22Rv1 (cell line): ENCODE measurements at regions not wholly inside any gene's neighbourhood (a gene's known extent, or its start where the extent isn't known, plus 50 kb on each side); places are given as distances from the start of the nearest gene placed in this dataset.

Source experiments
- ZFX ChIP-seq: fragments of 450-650 bp; IDR thresholded peaks from 2 replicates; pipeline ENCODE4 v1.6.1; 2017; ENCODE audit warnings: antibody characterized with exemption, borderline replicate concordance
- TF ChIP-seq, protein P1 (sequence below): fragments of 450-650 bp; IDR thresholded peaks from 2 replicates; pipeline ENCODE4 v1.5.1; 2017; ENCODE audit warnings: mild to moderate bottlenecking

DNA sequence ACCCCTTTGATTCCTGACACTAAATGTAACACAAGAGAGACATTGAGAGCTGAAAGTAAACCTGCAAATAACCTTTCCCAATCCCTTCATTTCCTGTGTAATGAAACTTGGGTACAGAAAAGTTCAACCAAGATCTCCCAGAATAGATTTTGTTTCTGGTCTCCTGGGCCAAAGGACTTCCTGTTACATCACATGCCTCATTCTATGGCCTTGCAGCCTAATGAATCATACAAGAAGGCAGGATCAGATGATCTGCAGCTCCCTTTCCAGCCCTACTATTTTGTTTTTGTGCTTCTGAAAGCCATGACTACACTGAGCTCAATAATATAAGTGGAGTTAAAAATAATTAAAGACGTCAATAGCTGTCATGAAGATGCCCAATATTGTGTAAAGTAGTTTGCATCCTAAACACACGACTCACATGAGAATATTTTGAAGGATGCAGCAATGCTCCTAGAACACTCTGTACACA is 73.4 kb upstream of the NOX3 start:
- TF ChIP-seq, protein P1, sequence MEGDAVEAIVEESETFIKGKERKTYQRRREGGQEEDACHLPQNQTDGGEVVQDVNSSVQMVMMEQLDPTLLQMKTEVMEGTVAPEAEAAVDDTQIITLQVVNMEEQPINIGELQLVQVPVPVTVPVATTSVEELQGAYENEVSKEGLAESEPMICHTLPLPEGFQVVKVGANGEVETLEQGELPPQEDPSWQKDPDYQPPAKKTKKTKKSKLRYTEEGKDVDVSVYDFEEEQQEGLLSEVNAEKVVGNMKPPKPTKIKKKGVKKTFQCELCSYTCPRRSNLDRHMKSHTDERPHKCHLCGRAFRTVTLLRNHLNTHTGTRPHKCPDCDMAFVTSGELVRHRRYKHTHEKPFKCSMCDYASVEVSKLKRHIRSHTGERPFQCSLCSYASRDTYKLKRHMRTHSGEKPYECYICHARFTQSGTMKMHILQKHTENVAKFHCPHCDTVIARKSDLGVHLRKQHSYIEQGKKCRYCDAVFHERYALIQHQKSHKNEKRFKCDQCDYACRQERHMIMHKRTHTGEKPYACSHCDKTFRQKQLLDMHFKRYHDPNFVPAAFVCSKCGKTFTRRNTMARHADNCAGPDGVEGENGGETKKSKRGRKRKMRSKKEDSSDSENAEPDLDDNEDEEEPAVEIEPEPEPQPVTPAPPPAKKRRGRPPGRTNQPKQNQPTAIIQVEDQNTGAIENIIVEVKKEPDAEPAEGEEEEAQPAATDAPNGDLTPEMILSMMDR, result no peak
- TF ChIP-seq ZFX, result no peak
